ENCODE measurements at regions not wholly inside any gene's neighbourhood (a gene's known extent, or its start where the extent isn't known, plus 50 kb on each side); places are given as distances from the start of the nearest gene placed in this dataset.
A peak's percentile ranks its signal among the peaks of the same experiment; 100 is the strongest.

- peak; percentile 33; the same call in 1 of the 2 replicates for TF ChIP-seq MTA3 (IDR thresholded peaks at IDR 0.05; ENCODE audit: borderline replicate concordance)
- no peak for TF ChIP-seq CBX3 (IDR thresholded peaks at IDR 0.05; ENCODE audit: borderline replicate concordance in 1 of 2, low read length in 2 of 2)
- TF ChIP-seq ZFP30 (CRISPR knock-in tag; IDR thresholded peaks at IDR 0.05; ENCODE audit: borderline replicate concordance), result no peak
- TF ChIP-seq ZBED1 (IDR thresholded peaks at IDR 0.05), result no peak
- TF ChIP-seq BCOR (IDR thresholded peaks at IDR 0.05), result no peak
- TF ChIP-seq HSF4 (CRISPR knock-in tag; IDR thresholded peaks at IDR 0.05; ENCODE audit: borderline replicate concordance), result no peak
- TF ChIP-seq CXXC5 (CRISPR knock-in tag; IDR thresholded peaks at IDR 0.05), result no peak
- TF ChIP-seq PTTG1 (tag; IDR thresholded peaks at IDR 0.05; ENCODE audit: low read depth), result no peak
- TF ChIP-seq GABPB2 (CRISPR knock-in tag; conservative IDR thresholded peaks at IDR 0.05), result no peak
- TF ChIP-seq ZNF518B (CRISPR knock-in tag; IDR thresholded peaks at IDR 0.05), result no peak
- TF ChIP-seq HDAC6 (IDR thresholded peaks at IDR 0.05; ENCODE audit: low read depth, low read length), result no peak
- TF ChIP-seq RBM22 (IDR thresholded peaks at IDR 0.05; ENCODE audit: low read depth, low read length, poor library complexity, severe bottlenecking), result no peak
- TF ChIP-seq ZBTB43 (CRISPR knock-in tag; IDR thresholded peaks at IDR 0.05), result no peak
- TF ChIP-seq SMAD2 (IDR thresholded peaks at IDR 0.05; ENCODE audit: low read depth, low read length), result no peak
- TF ChIP-seq ZNF639 (CRISPR knock-in tag; conservative IDR thresholded peaks at IDR 0.05 in 1 of 2, IDR thresholded peaks at IDR 0.05 in 1 of 2), result no peak
- TF ChIP-seq MEF2A (IDR thresholded peaks at IDR 0.05; ENCODE audit: control insufficient read depth, low read depth, low read length), result no peak
- TF ChIP-seq TEAD1 (CRISPR knock-in tag; IDR thresholded peaks at IDR 0.05), result peak in 1 of 2 experiments; percentile 43; a peak in 1 of 4 replicates
- TF ChIP-seq ZNF140 (CRISPR knock-in tag; IDR thresholded peaks at IDR 0.05), result no peak
- TF ChIP-seq LCOR (CRISPR knock-in tag; IDR thresholded peaks at IDR 0.05), result no peak
- TF ChIP-seq ZNF175 (CRISPR knock-in tag; IDR thresholded peaks at IDR 0.05; ENCODE audit: low read depth), result 0 out of 2 replicates have a peak, but pooled peaks have one; percentile 42
- peak; percentile 41; the same call in 1 of the 2 replicates for TF ChIP-seq TAL1 (IDR thresholded peaks at IDR 0.05)
- no peak for TF ChIP-seq RFX5 (IDR thresholded peaks at IDR 0.05; ENCODE audit: low read depth, low read length)
- TF ChIP-seq TFAM (CRISPR knock-in tag; conservative IDR thresholded peaks at IDR 0.05), result no peak
- TF ChIP-seq DPF2 (IDR thresholded peaks at IDR 0.05), result peak; percentile 81
Measured at GRCh38 chr1:117732065-117732797, 126.4 kb downstream of the TENT5C start (continued).
